GM23338 (cell line): ENCODE measurements at regions not wholly inside any gene's neighbourhood (a gene's known extent, or its start where the extent isn't known, plus 50 kb on each side); places are given as distances from the start of the nearest gene placed in this dataset.

ENCODE experiments used
- CREB1 ChIP-seq: fragments of 250-450 bp; sonication (Bioruptor Pico); IDR thresholded peaks from 2 replicates; pipeline ENCODE4 v1.5.0; 2020; ENCODE audit warnings: low read depth, mild to moderate bottlenecking, moderate library complexity
- EZH2 ChIP-seq: fragments of 200-600 bp; sonication (generic); IDR thresholded peaks from one replicate; pipeline ENCODE4 v1.8.0; 2017; ENCODE audit warnings: antibody characterized with exemption, mild to moderate bottlenecking, low read depth; ENCODE audit not compliant: unreplicated experiment
- EZH2phosphoT487 ChIP-seq: fragments of 200-600 bp; sonication (generic); IDR thresholded peaks from one replicate; pipeline ENCODE4 v1.8.1; 2018; ENCODE audit warnings: antibody characterized with exemption; ENCODE audit not compliant: unreplicated experiment
- JUNB ChIP-seq: IDR thresholded peaks from one replicate; pipeline ENCODE4 v1.6.1; 2016; ENCODE audit warnings: antibody characterized with exemption; ENCODE audit not compliant: unreplicated experiment
- NANOG ChIP-seq: IDR thresholded peaks from 2 replicates; pipeline ENCODE4 v1.6.1; 2016; ENCODE audit warnings: antibody characterized with exemption, borderline replicate concordance
- POLR2AphosphoS5 ChIP-seq: IDR thresholded peaks from 2 replicates; pipeline ENCODE4 v1.6.1; 2016; ENCODE audit warnings: antibody characterized with exemption, low read depth
- STAT1 ChIP-seq: IDR thresholded peaks from one replicate; pipeline ENCODE4 v1.6.1; 2016; ENCODE audit warnings: antibody characterized with exemption; ENCODE audit not compliant: unreplicated experiment
- ZNF114 ChIP-seq: fragments of 250-450 bp; sonication (Bioruptor Pico); IDR thresholded peaks from 2 replicates; pipeline ENCODE4 v1.5.0; 2020; ENCODE audit warnings: mild to moderate bottlenecking, moderate library complexity
- ZNF331 ChIP-seq: fragments of 250-450 bp; sonication (Bioruptor Pico); IDR thresholded peaks from 2 replicates; pipeline ENCODE4 v1.5.0; 2020; ENCODE audit warnings: low read depth, mild to moderate bottlenecking, moderate library complexity
- TF ChIP-seq, protein P1 (sequence below), 2 experiments: fragments of 200-600 bp in 1 of 2; sonication (generic) in 1 of 2; conservative IDR thresholded peaks; 2 replicates each; pipeline versions ENCODE4 v1.5.1 to v1.6.1; 2016 to 2017; ENCODE audit warnings: antibody characterized with exemption in 2 of 2, low read depth in 2 of 2, mild to moderate bottlenecking in 2 of 2, moderate library complexity in 1 of 2
- TF ChIP-seq, protein P2 (sequence below): IDR thresholded peaks from one replicate; pipeline ENCODE4 v1.6.1; 2018; ENCODE audit warnings: antibody characterized with exemption; ENCODE audit not compliant: unreplicated experiment
- TF ChIP-seq, protein P3 (sequence below): IDR thresholded peaks from 2 replicates; pipeline ENCODE4 v1.6.1; 2016; ENCODE audit warnings: antibody characterized with exemption

DNA sequence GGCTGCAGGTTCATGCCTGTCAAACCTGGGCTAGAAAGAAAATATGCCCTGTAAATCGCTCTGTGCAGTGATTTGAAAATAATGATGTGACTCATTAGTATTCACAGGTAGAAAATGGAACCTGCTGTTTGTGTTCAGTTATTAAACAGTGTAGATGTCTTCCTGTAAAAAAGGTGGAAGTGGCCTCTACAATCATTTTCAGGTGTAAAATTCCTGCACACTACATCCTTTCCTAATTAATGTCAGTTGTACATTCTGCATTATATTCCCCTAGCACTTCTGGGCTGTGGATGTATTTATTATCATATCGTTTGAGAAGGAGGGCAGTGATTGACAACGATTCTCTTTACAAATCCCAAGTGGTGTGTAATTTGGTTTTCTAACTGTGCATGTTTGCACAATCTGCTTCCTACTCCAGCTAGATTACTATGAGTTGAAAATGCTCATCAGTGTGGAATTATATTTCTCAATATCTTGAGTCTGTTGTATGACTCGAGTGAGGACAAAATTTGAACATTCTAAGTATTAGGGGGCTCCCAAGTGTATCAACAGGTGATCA, 454.0 kb upstream of the DDI1 start:
- TF ChIP-seq ZNF114 (CRISPR knock-in tag) (no peak), POLR2AphosphoS5 (no peak), CREB1 (no peak), EZH2 (no peak), ZNF331 (CRISPR knock-in tag) (no peak), JUNB (no peak), EZH2phosphoT487 (no peak), NANOG (no peak), STAT1 (no peak)
- TF ChIP-seq, protein P1, sequence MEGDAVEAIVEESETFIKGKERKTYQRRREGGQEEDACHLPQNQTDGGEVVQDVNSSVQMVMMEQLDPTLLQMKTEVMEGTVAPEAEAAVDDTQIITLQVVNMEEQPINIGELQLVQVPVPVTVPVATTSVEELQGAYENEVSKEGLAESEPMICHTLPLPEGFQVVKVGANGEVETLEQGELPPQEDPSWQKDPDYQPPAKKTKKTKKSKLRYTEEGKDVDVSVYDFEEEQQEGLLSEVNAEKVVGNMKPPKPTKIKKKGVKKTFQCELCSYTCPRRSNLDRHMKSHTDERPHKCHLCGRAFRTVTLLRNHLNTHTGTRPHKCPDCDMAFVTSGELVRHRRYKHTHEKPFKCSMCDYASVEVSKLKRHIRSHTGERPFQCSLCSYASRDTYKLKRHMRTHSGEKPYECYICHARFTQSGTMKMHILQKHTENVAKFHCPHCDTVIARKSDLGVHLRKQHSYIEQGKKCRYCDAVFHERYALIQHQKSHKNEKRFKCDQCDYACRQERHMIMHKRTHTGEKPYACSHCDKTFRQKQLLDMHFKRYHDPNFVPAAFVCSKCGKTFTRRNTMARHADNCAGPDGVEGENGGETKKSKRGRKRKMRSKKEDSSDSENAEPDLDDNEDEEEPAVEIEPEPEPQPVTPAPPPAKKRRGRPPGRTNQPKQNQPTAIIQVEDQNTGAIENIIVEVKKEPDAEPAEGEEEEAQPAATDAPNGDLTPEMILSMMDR (conservative IDR thresholded peaks at IDR 0.05; ENCODE audit: low read depth in 2 of 2): no peak
- TF ChIP-seq, protein P2, sequence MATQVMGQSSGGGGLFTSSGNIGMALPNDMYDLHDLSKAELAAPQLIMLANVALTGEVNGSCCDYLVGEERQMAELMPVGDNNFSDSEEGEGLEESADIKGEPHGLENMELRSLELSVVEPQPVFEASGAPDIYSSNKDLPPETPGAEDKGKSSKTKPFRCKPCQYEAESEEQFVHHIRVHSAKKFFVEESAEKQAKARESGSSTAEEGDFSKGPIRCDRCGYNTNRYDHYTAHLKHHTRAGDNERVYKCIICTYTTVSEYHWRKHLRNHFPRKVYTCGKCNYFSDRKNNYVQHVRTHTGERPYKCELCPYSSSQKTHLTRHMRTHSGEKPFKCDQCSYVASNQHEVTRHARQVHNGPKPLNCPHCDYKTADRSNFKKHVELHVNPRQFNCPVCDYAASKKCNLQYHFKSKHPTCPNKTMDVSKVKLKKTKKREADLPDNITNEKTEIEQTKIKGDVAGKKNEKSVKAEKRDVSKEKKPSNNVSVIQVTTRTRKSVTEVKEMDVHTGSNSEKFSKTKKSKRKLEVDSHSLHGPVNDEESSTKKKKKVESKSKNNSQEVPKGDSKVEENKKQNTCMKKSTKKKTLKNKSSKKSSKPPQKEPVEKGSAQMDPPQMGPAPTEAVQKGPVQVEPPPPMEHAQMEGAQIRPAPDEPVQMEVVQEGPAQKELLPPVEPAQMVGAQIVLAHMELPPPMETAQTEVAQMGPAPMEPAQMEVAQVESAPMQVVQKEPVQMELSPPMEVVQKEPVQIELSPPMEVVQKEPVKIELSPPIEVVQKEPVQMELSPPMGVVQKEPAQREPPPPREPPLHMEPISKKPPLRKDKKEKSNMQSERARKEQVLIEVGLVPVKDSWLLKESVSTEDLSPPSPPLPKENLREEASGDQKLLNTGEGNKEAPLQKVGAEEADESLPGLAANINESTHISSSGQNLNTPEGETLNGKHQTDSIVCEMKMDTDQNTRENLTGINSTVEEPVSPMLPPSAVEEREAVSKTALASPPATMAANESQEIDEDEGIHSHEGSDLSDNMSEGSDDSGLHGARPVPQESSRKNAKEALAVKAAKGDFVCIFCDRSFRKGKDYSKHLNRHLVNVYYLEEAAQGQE: no peak
- TF ChIP-seq, protein P3, sequence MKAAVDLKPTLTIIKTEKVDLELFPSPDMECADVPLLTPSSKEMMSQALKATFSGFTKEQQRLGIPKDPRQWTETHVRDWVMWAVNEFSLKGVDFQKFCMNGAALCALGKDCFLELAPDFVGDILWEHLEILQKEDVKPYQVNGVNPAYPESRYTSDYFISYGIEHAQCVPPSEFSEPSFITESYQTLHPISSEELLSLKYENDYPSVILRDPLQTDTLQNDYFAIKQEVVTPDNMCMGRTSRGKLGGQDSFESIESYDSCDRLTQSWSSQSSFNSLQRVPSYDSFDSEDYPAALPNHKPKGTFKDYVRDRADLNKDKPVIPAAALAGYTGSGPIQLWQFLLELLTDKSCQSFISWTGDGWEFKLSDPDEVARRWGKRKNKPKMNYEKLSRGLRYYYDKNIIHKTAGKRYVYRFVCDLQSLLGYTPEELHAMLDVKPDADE: no peak
